HEK293T (cell line): ENCODE measurements at regions not wholly inside any gene's neighbourhood (a gene's known extent, or its start where the extent isn't known, plus 50 kb on each side); places are given as distances from the start of the nearest gene placed in this dataset.

Experiments
- BHLHE40 ChIP-seq: fragments of 450-650 bp; IDR thresholded peaks from 2 replicates; pipeline ENCODE4 v1.6.1; 2016; ENCODE audit warnings: mild to moderate bottlenecking, moderate library complexity, borderline replicate concordance
- ELF4 ChIP-seq: fragments of 450-650 bp; IDR thresholded peaks from 2 replicates; pipeline ENCODE4 v1.6.1; 2017; ENCODE audit warnings: antibody characterized with exemption
- FOXK2 ChIP-seq: fragments of 450-650 bp; IDR thresholded peaks from 2 replicates; pipeline ENCODE4 v1.6.1; 2016; ENCODE audit warnings: mild to moderate bottlenecking
- LEF1 ChIP-seq: fragments of 450-650 bp; IDR thresholded peaks from 2 replicates; pipeline ENCODE4 v1.6.1; 2017; ENCODE audit warnings: mild to moderate bottlenecking, borderline replicate concordance

DNA sequence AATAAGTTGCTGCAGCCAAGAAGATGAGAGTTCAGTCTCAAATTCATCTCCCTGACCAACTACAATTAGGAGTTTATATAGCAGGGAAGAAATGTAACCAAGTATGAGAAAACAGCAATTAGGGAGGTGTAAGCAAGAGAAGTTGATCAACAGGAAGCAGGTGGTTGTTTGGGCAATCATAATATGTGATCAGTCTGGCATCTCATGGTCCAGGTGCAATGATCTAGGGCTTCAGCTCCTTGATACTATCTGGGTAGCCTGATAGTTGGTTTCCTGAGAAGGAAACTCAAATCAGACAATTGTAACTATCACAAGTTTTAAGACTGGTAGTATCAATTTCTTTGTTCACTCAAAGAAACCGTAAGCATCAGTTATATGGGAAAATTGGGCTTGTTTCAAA lies 1574.3 kb upstream of the PABPC4L start:
- TF ChIP-seq LEF1 (no peak), FOXK2 (no peak), ELF4 (no peak), BHLHE40 (no peak)
